IMR-90 (cell line): ENCODE measurements at regions not wholly inside any gene's neighbourhood (a gene's known extent, or its start where the extent isn't known, plus 50 kb on each side); places are given as distances from the start of the nearest gene placed in this dataset.

ENCODE experiments used
- ATAC-seq: fragments of 200-7000 bp; cut with Tn5 transposase; 2 replicates; pipeline ENCODE4 v1.9.1; 2020; ENCODE audit warnings: low read depth, mild to moderate bottlenecking, moderate library complexity
- BruUV-seq: library from RNA; stranded (reverse); fragments of 400-500 nt; replicated peaks from 2 replicates; lab custom pipeline; 2021; lab: Mats Ljungman, UMichigan
- CTCF ChIA-PET: fragments of 300-600 bp; formaldehyde crosslinking; extraction: SDS; loops from one replicate; lab custom pipeline; 2021; ENCODE audit warnings: antibody characterized with exemption; lab: Yijun Ruan, JAX
- POLR2A ChIA-PET: fragments of 300-600 bp; sonication (Branson Sonifier 250); formaldehyde crosslinking; loops from one replicate; lab custom pipeline; 2022; ENCODE audit warnings: antibody characterized with exemption; ENCODE audit not compliant: unreplicated experiment; lab: Charles Lee
- DNase-seq: peaks from one replicate; pipeline ENCODE4 v3.0.0; 2013
- H2AFZ ChIP-seq: replicated peaks from 2 replicates; pipeline ENCODE3; 2013; ENCODE audit warnings: low read length, mild to moderate bottlenecking; ENCODE audit not compliant: poor library complexity
- H2AK5ac ChIP-seq: 2 replicates; pipeline ENCODE4 v1.6.1; 2013; ENCODE audit warnings: low read depth, low read length, inconsistent platforms
- H2AK9ac ChIP-seq: replicated peaks from 2 replicates; pipeline ENCODE3; 2013; ENCODE audit warnings: mild to moderate bottlenecking, low read depth, low read length, moderate library complexity; ENCODE audit not compliant: poor library complexity
- H2BK120ac ChIP-seq: 2 replicates; pipeline ENCODE4 v1.6.1; 2013; ENCODE audit warnings: low read depth, low read length, inconsistent platforms
- H2BK15ac ChIP-seq: 3 replicates; pipeline ENCODE4 v1.6.1; 2013; ENCODE audit warnings: low read depth, low read length, inconsistent platforms
- H2BK20ac ChIP-seq: 2 replicates; pipeline ENCODE4 v1.6.1; 2013; ENCODE audit warnings: low read depth, mild to moderate bottlenecking, inconsistent platforms, low read length, moderate library complexity
- H2BK5ac ChIP-seq: 2 replicates; pipeline ENCODE4 v1.6.1; 2013; ENCODE audit warnings: mild to moderate bottlenecking, low read depth, low read length, inconsistent platforms; ENCODE audit not compliant: poor library complexity, severe bottlenecking
- H3K14ac ChIP-seq: replicated peaks from 2 replicates; pipeline ENCODE4 v1.6.1; 2013; ENCODE audit warnings: low read depth, low read length, inconsistent platforms
- H3K18ac ChIP-seq: 2 replicates; pipeline ENCODE4 v1.6.1; 2013; ENCODE audit warnings: low read depth, low read length, control low read depth
- H3K23ac ChIP-seq: 2 replicates; pipeline ENCODE4 v1.6.1; 2013; ENCODE audit warnings: low read depth, low read length, inconsistent platforms
- H3K27ac ChIP-seq: 2 replicates; pipeline ENCODE4 v1.5.1; 2013; ENCODE audit warnings: mild to moderate bottlenecking, control low read depth, low read length; ENCODE audit not compliant: insufficient read depth
- H3K27me3 ChIP-seq: 2 replicates; pipeline ENCODE4 v1.6.1; 2013; ENCODE audit warnings: low read length; ENCODE audit not compliant: control insufficient read depth, insufficient read depth
- H3K36me3 ChIP-seq: 2 replicates; pipeline ENCODE4 v1.6.1; 2013; ENCODE audit warnings: low read length, mixed read lengths; ENCODE audit not compliant: control insufficient read depth, insufficient read depth
- H3K4ac ChIP-seq: 2 replicates; pipeline ENCODE4 v1.6.1; 2013; ENCODE audit warnings: low read depth, low read length, inconsistent platforms
- H3K4me1 ChIP-seq: 2 replicates; pipeline ENCODE4 v1.6.1; 2013; ENCODE audit warnings: low read length, mixed read lengths; ENCODE audit not compliant: control insufficient read depth, insufficient read depth
- H3K4me2 ChIP-seq: 2 replicates; pipeline ENCODE4 v1.6.1; 2013; ENCODE audit warnings: low read depth, mild to moderate bottlenecking, control low read depth, low read length, moderate library complexity
- H3K4me3 ChIP-seq: 2 replicates; pipeline ENCODE4 v1.5.1; 2013; ENCODE audit warnings: low read depth, mild to moderate bottlenecking, control low read depth, low read length, moderate library complexity; ENCODE audit not compliant: insufficient read depth
- H3K56ac ChIP-seq: 2 replicates; pipeline ENCODE4 v1.6.1; 2013; ENCODE audit warnings: low read length, inconsistent platforms; ENCODE audit not compliant: insufficient read depth; ENCODE audit errors: extremely low read depth
- H3K79me1 ChIP-seq, 2 experiments: 2 replicates each; pipeline ENCODE4 v1.6.1; 2013; ENCODE audit warnings: low read length in 2 of 2, inconsistent platforms in 1 of 2, low read depth in 1 of 2
- H3K9ac ChIP-seq: 2 replicates; pipeline ENCODE4 v1.6.1; 2013; ENCODE audit warnings: low read depth, low read length, control low read depth
- H3K9me1 ChIP-seq: 2 replicates; pipeline ENCODE4 v1.6.1; 2013; ENCODE audit warnings: low read length, inconsistent platforms; ENCODE audit not compliant: insufficient read depth
- H3K9me3 ChIP-seq: 2 replicates; pipeline ENCODE4 v1.6.1; 2013; ENCODE audit warnings: low read length; ENCODE audit not compliant: control insufficient read depth, insufficient read depth
- H4K20me1 ChIP-seq: 2 replicates; pipeline ENCODE4 v1.6.1; 2013; ENCODE audit warnings: low read length, inconsistent platforms; ENCODE audit not compliant: insufficient read depth
- H4K5ac ChIP-seq: 2 replicates; pipeline ENCODE4 v1.6.1; 2013; ENCODE audit warnings: mild to moderate bottlenecking, low read depth, low read length, control low read depth
- H4K8ac ChIP-seq, 2 experiments: 2 replicates each; pipeline ENCODE4 v1.6.1; 2013; ENCODE audit warnings: low read depth in 2 of 2, low read length in 2 of 2, control low read depth in 1 of 2, inconsistent platforms in 1 of 2
- H4K91ac ChIP-seq: 2 replicates; pipeline ENCODE4 v1.6.1; 2013; ENCODE audit warnings: low read depth, low read length, inconsistent platforms; ENCODE audit not compliant: insufficient read depth
- FOS ChIP-seq: fragments of 150-350 bp; IDR thresholded peaks from 2 replicates; pipeline ENCODE4 v1.6.1; 2016; ENCODE audit warnings: low read depth, low read length
- MAZ ChIP-seq: IDR thresholded peaks from 2 replicates; pipeline ENCODE4 v1.6.1; 2012; ENCODE audit warnings: low read depth, mild to moderate bottlenecking, low read length, improper control_type of control experiment, moderate library complexity, borderline replicate concordance
- NFE2L2 ChIP-seq: fragments of 150-350 bp; IDR thresholded peaks from 2 replicates; pipeline ENCODE4 v1.6.1; 2016; ENCODE audit warnings: low read depth, mild to moderate bottlenecking, low read length
- RAD21 ChIP-seq: IDR thresholded peaks from 2 replicates; pipeline ENCODE4 v1.6.1; 2012; ENCODE audit warnings: low read length, improper control_type of control experiment
- RCOR1 ChIP-seq: IDR thresholded peaks from 2 replicates; pipeline ENCODE4 v1.6.1; 2012; ENCODE audit warnings: mild to moderate bottlenecking, low read length, improper control_type of control experiment; ENCODE audit not compliant: insufficient replicate concordance
- RFX5 ChIP-seq: IDR thresholded peaks from 2 replicates; pipeline ENCODE4 v1.8.0; 2012; ENCODE audit warnings: low read depth, mild to moderate bottlenecking, low read length, moderate library complexity
- SMC3 ChIP-seq: fragments of 150-350 bp; IDR thresholded peaks from 2 replicates; pipeline ENCODE4 v1.6.1; 2016; ENCODE audit warnings: low read depth, mild to moderate bottlenecking, antibody characterized with exemption, low read length, moderate library complexity
- WGBS, 2 experiments: methylation state at CpG; one replicate each; pipeline versions ENCODE4 v1.1.5 to v1.1.7; 2013; ENCODE audit warnings: missing lambda C conversion rate in 2 of 2; ENCODE audit not compliant: insufficient read length in 1 of 2; ENCODE audit errors: extremely low coverage in 2 of 2; 5-methylcytosine and 5-hydroxymethylcytosine counted together
- dilution Hi-C: fragments of 300-500 bp; cut with HindIII; formaldehyde crosslinking; loops from one replicate; pipeline ENCODE4 v1.14.3; 2018; ENCODE audit warnings: low sequenced_read_pairs; ENCODE audit not compliant: unreplicated experiment
- in situ Hi-C: fragments of 300-500 bp; cut with MboI; formaldehyde crosslinking; loops from 3 replicates; pipeline ENCODE4 v1.14.3; 2019; ENCODE audit warnings: low sequenced_read_pairs, inconsistent platforms, mixed read lengths
- intact Hi-C: fragments of 100-400 bp; cut with micrococcal nuclease; formaldehyde crosslinking; loops from 2 replicates; pipeline ENCODE4 v1.10.0; 2022
- TF ChIP-seq, protein P1 (sequence below): fragments of 150-350 bp; IDR thresholded peaks from 2 replicates; pipeline ENCODE4 v1.6.1; 2016; ENCODE audit warnings: low read depth, mild to moderate bottlenecking, low read length, moderate library complexity, borderline replicate concordance

DNA sequence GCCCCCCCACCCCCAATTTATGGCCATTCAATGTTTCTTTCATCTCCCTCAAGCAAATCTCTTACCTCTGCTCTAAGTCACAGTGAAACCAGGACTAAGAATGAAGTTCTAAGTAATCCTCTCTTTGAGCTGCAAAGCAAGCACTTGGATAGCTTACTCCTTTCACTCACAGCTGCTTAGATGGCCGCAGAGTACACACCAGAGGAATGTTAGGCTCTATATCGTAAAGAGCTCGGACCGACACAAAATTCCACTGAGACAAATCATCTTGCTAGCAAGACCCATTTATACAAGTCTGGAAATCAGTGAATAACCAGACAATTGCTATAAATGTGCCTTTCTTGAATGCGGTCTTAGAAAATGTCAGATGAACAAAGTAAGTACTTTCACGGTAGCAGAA is 135.0 kb downstream of the IDS start:
- no CpG with 5 or more reads among the region's 6 CpGs for WGBS, 2 experiments
- CTCF ChIA-PET, result interaction anchor here (0.7 kb wide), 1 partner anchor 1102 kb away, joined by 3 read pairs; no protein-coding TSS in a partner anchor

More for the DNA sequence above, 135.0 kb downstream of the IDS start:
- Histone ChIP-seq H3K27ac (no peak overlapping the region), H2BK120ac (no peak overlapping the region), H3K4me2 (no peak overlapping the region), H4K8ac (no peak overlapping the region), H4K5ac (no peak overlapping the region), H3K23ac (no peak overlapping the region), H2AK9ac (no peak overlapping the region), H3K56ac (no peak overlapping the region), H3K9me1 (no peaks in the 10 kb centered on the region), H2BK5ac (no peak overlapping the region), H3K9ac (no peak overlapping the region), H3K27me3 (no peaks in the 10 kb centered on the region), H4K20me1 (no peaks in the 10 kb centered on the region), H3K79me1 (no peaks in the 10 kb centered on the region), H3K9me3 (no peaks in the 10 kb centered on the region), H2AFZ (no peak overlapping the region), H2AK5ac (no peak overlapping the region), H3K4me1 (no peaks in the 10 kb centered on the region), H3K36me3 (no peaks in the 10 kb centered on the region), H3K4me3 (no peak overlapping the region), H4K91ac (no peak overlapping the region), H3K14ac (no peak overlapping the region), H3K18ac (no peak overlapping the region), H2BK15ac (no peak overlapping the region), H2BK20ac (no peak overlapping the region), H3K4ac (no peak overlapping the region)
- intact Hi-C loops, result no loop called here
- BruUV-seq, result no TSS peak
- ATAC-seq (no peak), DNase-seq (no peak)
- POLR2A ChIA-PET, result no interaction called here
- TF ChIP-seq MAZ, result no peak
- no peak for TF ChIP-seq RCOR1
- TF ChIP-seq NFE2L2, result no peak
- TF ChIP-seq RFX5, result no peak
- no peak for TF ChIP-seq FOS
- TF ChIP-seq, protein P1, sequence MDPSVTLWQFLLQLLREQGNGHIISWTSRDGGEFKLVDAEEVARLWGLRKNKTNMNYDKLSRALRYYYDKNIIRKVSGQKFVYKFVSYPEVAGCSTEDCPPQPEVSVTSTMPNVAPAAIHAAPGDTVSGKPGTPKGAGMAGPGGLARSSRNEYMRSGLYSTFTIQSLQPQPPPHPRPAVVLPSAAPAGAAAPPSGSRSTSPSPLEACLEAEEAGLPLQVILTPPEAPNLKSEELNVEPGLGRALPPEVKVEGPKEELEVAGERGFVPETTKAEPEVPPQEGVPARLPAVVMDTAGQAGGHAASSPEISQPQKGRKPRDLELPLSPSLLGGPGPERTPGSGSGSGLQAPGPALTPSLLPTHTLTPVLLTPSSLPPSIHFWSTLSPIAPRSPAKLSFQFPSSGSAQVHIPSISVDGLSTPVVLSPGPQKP, result no peak
- TF ChIP-seq SMC3, result no peak
- no peak for TF ChIP-seq RAD21
- in situ Hi-C loops, result no loop called here
- dilution Hi-C loops, result no loop called here
